SU-DHL-6 (cell line): ENCODE measurements at regions not wholly inside any gene's neighbourhood (a gene's known extent, or its start where the extent isn't known, plus 50 kb on each side); places are given as distances from the start of the nearest gene placed in this dataset.

Experiments used
- CTCF ChIP-seq: fragments of 200-600 bp; sonication (generic); IDR thresholded peaks from one replicate; pipeline ENCODE4 v1.5.1; 2017; ENCODE audit warnings: antibody characterized with exemption, mild to moderate bottlenecking, low read length, moderate library complexity; ENCODE audit not compliant: insufficient read depth, poor library complexity, severe bottlenecking
- EZH2phosphoT487 ChIP-seq: fragments of 200-600 bp; sonication (generic), shearing (Covaris generic); conservative IDR thresholded peaks from 2 replicates; pipeline ENCODE4 v1.6.1; 2018; ENCODE audit warnings: mild to moderate bottlenecking, antibody characterized with exemption, low read length, moderate library complexity, mixed read lengths

GRCh38 chr1:82463951-82464350 lies 663.2 kb downstream of the ADGRL2 start:
- TF ChIP-seq CTCF (no peak), EZH2phosphoT487 (no peak)
